ENCODE measurements at regions not wholly inside any gene's neighbourhood (a gene's known extent, or its start where the extent isn't known, plus 50 kb on each side); places are given as distances from the start of the nearest gene placed in this dataset.

GRCh38 chr4:164617426-164617825, 136.5 kb upstream of the SMIM31 start:
- DNase-seq (ENCODE audit: low spot score in 2 of 2, unreplicated experiment in 2 of 2) = no peak
- H3K4me3 Mint-ChIP-seq = no peak overlapping the region
- no peaks in the 10 kb centered on the region for H3K36me3 Mint-ChIP-seq
- H3K27me3 Mint-ChIP-seq (ENCODE audit: low read depth) = peaks cover 2% of the 10 kb centered on the region
- TF ChIP-seq CTCF (IDR thresholded peaks at IDR 0.05; ENCODE audit: unreplicated experiment) = no peak
- H3K27ac Mint-ChIP-seq = no peak overlapping the region
- H3K9me3 Mint-ChIP-seq = no peaks in the 10 kb centered on the region
- H3K4me1 Mint-ChIP-seq = no peaks in the 10 kb centered on the region

- no peak for DNase-seq (ENCODE audit: low spot score in 2 of 2, unreplicated experiment in 2 of 2)
- Mint-ChIP-seq H3K4me1 (no peaks in the 10 kb centered on the region), H3K4me3 (no peak overlapping the region), H3K27me3 (ENCODE audit: low read depth) (peaks cover 2% of the 10 kb centered on the region), H3K36me3 (no peaks in the 10 kb centered on the region), H3K27ac (no peak overlapping the region), H3K9me3 (no peaks in the 10 kb centered on the region)
- no peak for TF ChIP-seq CTCF (IDR thresholded peaks at IDR 0.05; ENCODE audit: unreplicated experiment)
These were observed 136.0 kb upstream of the SMIM31 start for GRCh38 chr4:164617911-164618310.

DNA sequence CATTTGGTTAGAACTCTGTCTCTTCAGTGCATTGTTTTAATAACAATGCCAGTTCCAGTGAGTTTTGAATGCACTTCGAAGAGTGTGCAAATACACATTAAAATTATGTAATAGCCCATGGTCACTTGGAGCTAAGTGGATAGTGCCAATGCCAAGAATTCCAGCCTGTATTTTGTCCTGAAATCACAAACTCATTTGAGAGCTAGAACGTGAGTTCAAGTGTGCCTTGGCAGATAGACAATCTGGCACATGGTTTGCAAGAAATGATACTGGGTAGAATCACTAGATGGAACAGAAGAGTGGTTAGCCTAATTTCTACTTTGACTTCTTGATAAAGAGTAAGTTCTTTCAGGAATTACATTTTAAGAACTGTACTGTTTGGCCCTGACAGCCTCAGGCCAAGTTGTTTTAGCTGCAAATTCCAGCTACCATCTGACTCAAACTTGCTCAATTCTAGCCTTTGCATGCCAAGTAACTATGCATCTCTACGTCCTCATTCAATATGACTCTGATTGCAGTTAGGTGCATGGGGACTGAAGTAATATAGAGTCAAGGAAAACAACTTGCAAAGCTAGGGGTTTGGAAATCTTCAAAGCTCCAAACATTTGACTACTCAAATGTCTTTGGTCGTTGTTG, 131.9 kb upstream of the SMIM31 start:
- TF ChIP-seq CTCF (IDR thresholded peaks at IDR 0.05; ENCODE audit: unreplicated experiment) = no peak
- Mint-ChIP-seq H3K4me1 (no peaks in the 10 kb centered on the region), H3K4me3 (no peak overlapping the region), H3K27ac (no peak overlapping the region), H3K27me3 (ENCODE audit: low read depth) (peaks cover 1% of the 10 kb centered on the region), H3K36me3 (no peaks in the 10 kb centered on the region), H3K9me3 (peaks cover 34% of the 10 kb centered on the region)
- no peak for DNase-seq (ENCODE audit: low spot score in 2 of 2, unreplicated experiment in 2 of 2)

DNA sequence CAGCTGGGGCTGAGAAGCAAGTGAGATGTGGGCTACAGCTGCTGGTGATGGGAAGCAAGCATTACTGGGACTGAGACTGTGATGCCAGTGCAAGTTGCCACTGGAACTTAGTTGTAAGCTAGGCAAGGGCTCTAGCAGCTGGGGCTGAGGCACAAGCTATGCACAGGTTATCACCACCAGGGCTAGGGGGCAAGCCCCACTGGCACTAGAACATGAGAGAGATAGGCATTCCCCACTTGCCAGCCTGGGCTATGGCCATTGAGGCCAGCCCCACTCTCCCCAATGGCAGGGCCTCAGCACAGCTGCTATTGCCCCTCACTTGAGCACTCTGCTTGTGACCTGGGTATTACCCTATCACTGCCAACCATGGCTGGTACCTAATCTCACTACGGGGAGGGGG, 130.8 kb upstream of the SMIM31 start:
- no peak for DNase-seq (ENCODE audit: low spot score in 2 of 2, unreplicated experiment in 2 of 2)
- Mint-ChIP-seq H3K4me1 (no peaks in the 10 kb centered on the region), H3K27me3 (ENCODE audit: low read depth) (peaks cover 1% of the 10 kb centered on the region), H3K36me3 (no peaks in the 10 kb centered on the region), H3K9me3 (peaks cover 44% of the 10 kb centered on the region), H3K27ac (no peak overlapping the region), H3K4me3 (no peak overlapping the region)
- no peak for TF ChIP-seq CTCF (IDR thresholded peaks at IDR 0.05; ENCODE audit: unreplicated experiment)

- no peak for DNase-seq (ENCODE audit: low spot score in 2 of 2, unreplicated experiment in 2 of 2)
- no peaks in the 10 kb centered on the region for H3K4me1 Mint-ChIP-seq
- no peaks in the 10 kb centered on the region for H3K36me3 Mint-ChIP-seq
- no peak overlapping the region for H3K27ac Mint-ChIP-seq
- H3K27me3 Mint-ChIP-seq (ENCODE audit: low read depth) = no peaks in the 10 kb centered on the region
- no peak overlapping the region for H3K4me3 Mint-ChIP-seq
- TF ChIP-seq CTCF (IDR thresholded peaks at IDR 0.05; ENCODE audit: unreplicated experiment) = no peak
- H3K9me3 Mint-ChIP-seq = peaks cover 12% of the 10 kb centered on the region
These were observed 114.9 kb upstream of the SMIM31 start for GRCh38 chr4:164639001-164639400.
